ENCODE measurements at regions not wholly inside any gene's neighbourhood (a gene's known extent, or its start where the extent isn't known, plus 50 kb on each side); places are given as distances from the start of the nearest gene placed in this dataset.

DNA sequence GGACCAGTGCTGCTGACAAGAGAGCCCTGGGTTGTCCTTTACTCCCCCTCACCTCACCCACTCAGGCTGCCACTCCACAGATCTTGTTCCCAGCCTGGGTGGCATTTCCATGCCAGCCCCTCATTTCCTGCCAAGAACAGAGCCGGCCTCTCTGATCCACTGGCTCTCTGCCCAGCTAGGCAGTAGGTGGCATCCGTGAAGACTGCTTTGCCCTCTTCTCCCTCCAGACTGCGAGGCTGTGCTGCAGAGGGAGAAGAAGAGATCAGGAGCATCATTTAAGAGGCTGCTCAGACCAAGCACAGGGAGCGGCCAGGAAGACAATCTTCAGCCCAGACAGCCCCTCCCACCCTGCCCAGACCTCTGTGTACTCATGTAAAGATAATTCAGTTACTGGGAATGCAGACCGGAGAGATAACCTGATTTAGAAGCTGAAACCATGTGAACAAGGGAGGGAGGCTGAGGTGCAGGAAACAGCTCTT, 126.9 kb upstream of the NCAM1 start:
- Histone ChIP-seq H3K79me2 (ENCODE audit: control insufficient read depth in 1 of 2, insufficient read depth in 2 of 2, low read length in 2 of 2) (no peaks in the 10 kb centered on the region), H3K79me1 (ENCODE audit: low read depth, low read length) (no peaks in the 10 kb centered on the region), H3K56ac (replicated peaks; ENCODE audit: insufficient read length, low read depth, low read length) (no peak overlapping the region), H2AK5ac (ENCODE audit: low read depth, low read length) (no peak overlapping the region), H4K5ac (ENCODE audit: insufficient read length, low read depth, low read length) (no peak overlapping the region), H3K4me3 (ENCODE audit: extremely low read depth in 1 of 4, insufficient read depth in 2 of 4, low read depth in 3 of 4, low read length in 4 of 4) (no peak overlapping the region), H3K18ac (ENCODE audit: extremely low read depth, low read length) (no peak overlapping the region), H3K4me1 (replicated peaks in 1 of 4; ENCODE audit: control insufficient read depth in 3 of 4, insufficient read depth in 4 of 4, low read length in 3 of 4) (0 out of 7 replicates have a peak, but pooled peaks cover 0 to 4% (median 0%) of the 10 kb centered on the region in 4 experiments), H2BK5ac (ENCODE audit: low read depth, low read length) (no peak overlapping the region), H2BK120ac (replicated peaks; ENCODE audit: low read depth, low read length) (no peak overlapping the region), H3K4ac (replicated peaks; ENCODE audit: insufficient read length, low read depth, low read length) (no peak overlapping the region), H3K36me3 (ENCODE audit: control insufficient read depth in 2 of 4, insufficient read depth in 4 of 4, low read length in 3 of 4) (no peaks in the 10 kb centered on the region), H4K20me1 (replicated peaks in 1 of 2; ENCODE audit: control insufficient read depth in 1 of 2, insufficient read depth in 2 of 2, low read length in 2 of 2) (no peaks in the 10 kb centered on the region), H3K9ac (replicated peaks in 1 of 4; ENCODE audit: extremely low read depth in 1 of 4, low read depth in 3 of 4, low read length in 3 of 4) (no peak overlapping the region), H2BK12ac (ENCODE audit: low read depth, low read length) (no peak overlapping the region), H3K23ac (ENCODE audit: insufficient read length) (no peak overlapping the region), H4K8ac (ENCODE audit: extremely low read depth, insufficient read depth, low read length) (no peak overlapping the region), H3K9me3 (ENCODE audit: insufficient read depth in 2 of 2, low read depth in 1 of 2, low read length in 1 of 2) (no peaks in the 10 kb centered on the region), H2BK20ac (ENCODE audit: low read length) (no peak overlapping the region), H3K27ac (ENCODE audit: low read depth, low read length) (no peak overlapping the region), H3K27me3 (replicated peaks in 1 of 4; ENCODE audit: control insufficient read depth in 3 of 4, extremely low read depth in 1 of 4, insufficient read depth in 3 of 4, low read length in 3 of 4) (no peaks in the 10 kb centered on the region), H2AFZ (ENCODE audit: low read length) (no peak overlapping the region), H3K4me2 (ENCODE audit: insufficient read depth in 1 of 2, low read depth in 2 of 2, low read length in 2 of 2) (no peak overlapping the region), H4K91ac (replicated peaks; ENCODE audit: insufficient read length, low read length) (no peak overlapping the region), H3K23me2 (ENCODE audit: low read depth, low read length) (no peaks in the 10 kb centered on the region), H3K14ac (ENCODE audit: insufficient read length) (no peak overlapping the region), H2BK15ac (ENCODE audit: low read length) (no peak overlapping the region)
- FAIRE-seq (no peak), DNase-seq (ENCODE audit: low read depth in 1 of 2, low spot score in 2 of 2) (no peak)
- POLR2A ChIA-PET (ENCODE audit: partially characterized antibody) = interaction anchor here (1.0 kb wide), 1 partner anchor 11 kb away, joined by 3 read pairs; no protein-coding TSS in a partner anchor
- 86% methylated on average over 1 of the region's 5 CpGs; no CpG with 5 or more reads in 1 of the 2 experiments for WGBS, 2 experiments (ENCODE audit: extremely low coverage in 1 of 2, insufficient coverage in 1 of 2, insufficient read length in 1 of 2, insufficient replicate concordance in 2 of 2, low coverage in 1 of 2, low lambda C conversion rate in 2 of 2, missing lambda C conversion rate in 1 of 2)
- TF ChIP-seq CREB1 (IDR thresholded peaks at IDR 0.05) (no peak), CTBP2 (IDR thresholded peaks at IDR 0.05; ENCODE audit: borderline replicate concordance, insufficient read depth, insufficient read length, low read length) (no peak), RBBP5 (IDR thresholded peaks at IDR 0.05; ENCODE audit: borderline replicate concordance, low read depth, low read length) (no peak), CBX8 (IDR thresholded peaks at IDR 0.05; ENCODE audit: borderline replicate concordance, low read depth, low read length) (no peak), CBX5 (IDR thresholded peaks at IDR 0.05; ENCODE audit: low read depth, low read length) (no peak), PHF8 (conservative IDR thresholded peaks at IDR 0.05; ENCODE audit: low read depth, low read length) (no peak)
- TF ChIP-seq, protein P1, sequence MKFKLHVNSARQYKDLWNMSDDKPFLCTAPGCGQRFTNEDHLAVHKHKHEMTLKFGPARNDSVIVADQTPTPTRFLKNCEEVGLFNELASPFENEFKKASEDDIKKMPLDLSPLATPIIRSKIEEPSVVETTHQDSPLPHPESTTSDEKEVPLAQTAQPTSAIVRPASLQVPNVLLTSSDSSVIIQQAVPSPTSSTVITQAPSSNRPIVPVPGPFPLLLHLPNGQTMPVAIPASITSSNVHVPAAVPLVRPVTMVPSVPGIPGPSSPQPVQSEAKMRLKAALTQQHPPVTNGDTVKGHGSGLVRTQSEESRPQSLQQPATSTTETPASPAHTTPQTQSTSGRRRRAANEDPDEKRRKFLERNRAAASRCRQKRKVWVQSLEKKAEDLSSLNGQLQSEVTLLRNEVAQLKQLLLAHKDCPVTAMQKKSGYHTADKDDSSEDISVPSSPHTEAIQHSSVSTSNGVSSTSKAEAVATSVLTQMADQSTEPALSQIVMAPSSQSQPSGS (IDR thresholded peaks at IDR 0.05; ENCODE audit: low read length) = no peak
- TF ChIP-seq, protein P2, sequence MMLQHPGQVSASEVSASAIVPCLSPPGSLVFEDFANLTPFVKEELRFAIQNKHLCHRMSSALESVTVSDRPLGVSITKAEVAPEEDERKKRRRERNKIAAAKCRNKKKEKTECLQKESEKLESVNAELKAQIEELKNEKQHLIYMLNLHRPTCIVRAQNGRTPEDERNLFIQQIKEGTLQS (IDR thresholded peaks at IDR 0.05; ENCODE audit: insufficient read depth, low read depth, low read length) = no peak
- TF ChIP-seq, protein P3, sequence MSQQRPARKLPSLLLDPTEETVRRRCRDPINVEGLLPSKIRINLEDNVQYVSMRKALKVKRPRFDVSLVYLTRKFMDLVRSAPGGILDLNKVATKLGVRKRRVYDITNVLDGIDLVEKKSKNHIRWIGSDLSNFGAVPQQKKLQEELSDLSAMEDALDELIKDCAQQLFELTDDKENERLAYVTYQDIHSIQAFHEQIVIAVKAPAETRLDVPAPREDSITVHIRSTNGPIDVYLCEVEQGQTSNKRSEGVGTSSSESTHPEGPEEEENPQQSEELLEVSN (IDR thresholded peaks at IDR 0.05) = no peak
- CTCF ChIA-PET (ENCODE audit: partially characterized antibody) = no interaction called here

All from H1 (cell line).